ENCODE measurements at regions not wholly inside any gene's neighbourhood (a gene's known extent, or its start where the extent isn't known, plus 50 kb on each side); places are given as distances from the start of the nearest gene placed in this dataset.

DNA sequence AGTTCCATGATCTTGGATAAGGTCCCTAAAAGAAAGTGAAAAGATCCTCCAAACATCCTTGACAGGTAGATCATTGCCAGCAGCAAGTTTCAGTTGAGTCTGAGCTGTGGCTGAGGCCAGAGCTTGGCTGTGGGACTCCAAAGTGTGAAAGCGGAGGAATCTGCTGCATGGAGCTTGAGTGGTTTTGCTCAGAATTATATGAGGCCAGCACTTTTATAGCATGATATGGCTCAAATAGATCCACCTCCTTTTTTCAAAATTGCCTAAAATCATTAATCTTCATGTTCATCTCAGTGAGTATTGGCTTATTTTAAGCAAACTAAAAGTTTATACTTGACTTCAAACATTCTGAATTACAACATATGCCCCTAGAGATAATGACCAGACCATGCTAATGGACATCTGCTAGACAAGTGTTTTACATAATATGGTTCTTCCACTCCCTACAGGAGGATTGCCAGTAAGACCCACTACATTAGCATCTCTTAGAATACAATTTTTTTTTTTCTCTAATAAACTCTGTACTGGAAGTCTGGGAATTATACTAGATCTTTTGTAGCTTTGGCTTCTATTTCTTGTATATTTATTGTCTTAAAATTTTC lies 368.1 kb downstream of the ZPLD1 start:
- H3K4me3 ChIP-seq (ENCODE audit: low read depth, low read length): no peak overlapping the region
- DNase-seq (ENCODE audit: low read depth): no peak
- TF ChIP-seq, protein P1, sequence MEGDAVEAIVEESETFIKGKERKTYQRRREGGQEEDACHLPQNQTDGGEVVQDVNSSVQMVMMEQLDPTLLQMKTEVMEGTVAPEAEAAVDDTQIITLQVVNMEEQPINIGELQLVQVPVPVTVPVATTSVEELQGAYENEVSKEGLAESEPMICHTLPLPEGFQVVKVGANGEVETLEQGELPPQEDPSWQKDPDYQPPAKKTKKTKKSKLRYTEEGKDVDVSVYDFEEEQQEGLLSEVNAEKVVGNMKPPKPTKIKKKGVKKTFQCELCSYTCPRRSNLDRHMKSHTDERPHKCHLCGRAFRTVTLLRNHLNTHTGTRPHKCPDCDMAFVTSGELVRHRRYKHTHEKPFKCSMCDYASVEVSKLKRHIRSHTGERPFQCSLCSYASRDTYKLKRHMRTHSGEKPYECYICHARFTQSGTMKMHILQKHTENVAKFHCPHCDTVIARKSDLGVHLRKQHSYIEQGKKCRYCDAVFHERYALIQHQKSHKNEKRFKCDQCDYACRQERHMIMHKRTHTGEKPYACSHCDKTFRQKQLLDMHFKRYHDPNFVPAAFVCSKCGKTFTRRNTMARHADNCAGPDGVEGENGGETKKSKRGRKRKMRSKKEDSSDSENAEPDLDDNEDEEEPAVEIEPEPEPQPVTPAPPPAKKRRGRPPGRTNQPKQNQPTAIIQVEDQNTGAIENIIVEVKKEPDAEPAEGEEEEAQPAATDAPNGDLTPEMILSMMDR (conservative IDR thresholded peaks at IDR 0.05; ENCODE audit: low read depth, low read length): no peak

DNA sequence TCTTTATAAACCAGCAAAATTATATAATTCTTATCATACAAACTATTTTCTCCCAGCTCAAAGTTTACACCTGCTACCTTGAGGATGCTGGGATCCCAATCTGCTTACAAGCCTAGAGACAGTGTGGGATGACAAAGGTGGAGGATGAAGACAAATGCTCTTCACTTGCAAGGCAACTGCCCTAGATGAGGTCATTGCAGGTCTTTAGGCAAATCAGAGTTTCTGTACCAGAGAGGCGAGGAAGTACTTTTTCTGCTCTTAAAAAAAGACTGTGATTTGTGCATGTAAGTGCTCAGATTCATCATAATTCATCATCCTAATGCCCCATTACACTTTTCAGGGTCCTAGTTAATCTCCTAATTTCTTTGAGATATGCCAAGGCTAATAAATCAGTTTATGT lies 376.1 kb downstream of the ZPLD1 start:
- TF ChIP-seq, protein P1 (conservative IDR thresholded peaks at IDR 0.05; ENCODE audit: low read depth, low read length): no peak
- H3K4me3 ChIP-seq (ENCODE audit: low read depth, low read length): no peak overlapping the region
- no peak for DNase-seq (ENCODE audit: low read depth)

DNA sequence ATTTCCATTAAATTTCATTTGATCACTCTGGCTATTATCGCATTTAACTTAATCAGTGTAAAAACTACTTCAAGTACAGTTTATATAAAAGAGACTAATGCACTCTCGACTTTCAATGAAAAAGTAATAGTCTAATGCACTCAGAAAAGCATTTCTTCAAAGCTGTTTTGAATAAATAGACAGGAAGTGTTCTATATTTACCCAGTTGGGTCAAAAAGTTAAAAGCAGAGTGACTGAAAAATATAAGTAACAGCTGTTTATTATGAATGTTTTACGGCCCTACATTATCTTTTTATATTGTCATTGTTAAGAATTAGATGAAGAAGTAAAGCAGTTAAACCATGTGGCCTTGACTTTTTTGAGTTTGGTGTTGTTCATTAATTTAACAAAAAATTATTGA lies 391.8 kb downstream of the ZPLD1 start:
- DNase-seq (ENCODE audit: low read depth): no peak
- H3K4me3 ChIP-seq (ENCODE audit: low read depth, low read length): no peak overlapping the region
- TF ChIP-seq, protein P1 (conservative IDR thresholded peaks at IDR 0.05; ENCODE audit: low read depth, low read length): no peak

DNA sequence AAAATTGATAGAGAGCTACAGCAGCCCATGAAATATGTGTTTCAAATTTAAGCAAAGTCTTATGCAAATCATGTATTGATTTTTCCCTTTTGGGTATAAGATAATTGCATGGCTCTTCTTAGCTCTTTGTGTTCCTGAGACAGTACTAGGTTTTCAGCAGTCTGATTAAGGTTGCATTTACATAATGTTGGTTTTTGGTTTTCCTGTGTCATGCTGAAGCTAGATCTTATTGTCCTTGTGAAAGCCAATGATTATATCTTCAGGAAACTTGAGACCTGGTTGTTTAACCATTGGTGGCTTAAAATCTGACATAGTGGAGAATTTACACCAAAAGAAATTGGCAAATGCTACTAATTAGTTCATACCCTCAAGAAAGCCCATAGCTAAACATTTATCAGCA lies 392.6 kb downstream of the ZPLD1 start:
- DNase-seq (ENCODE audit: low read depth): no peak
- TF ChIP-seq, protein P1 (conservative IDR thresholded peaks at IDR 0.05; ENCODE audit: low read depth, low read length): no peak
- no peak overlapping the region for H3K4me3 ChIP-seq (ENCODE audit: low read depth, low read length)

DNA sequence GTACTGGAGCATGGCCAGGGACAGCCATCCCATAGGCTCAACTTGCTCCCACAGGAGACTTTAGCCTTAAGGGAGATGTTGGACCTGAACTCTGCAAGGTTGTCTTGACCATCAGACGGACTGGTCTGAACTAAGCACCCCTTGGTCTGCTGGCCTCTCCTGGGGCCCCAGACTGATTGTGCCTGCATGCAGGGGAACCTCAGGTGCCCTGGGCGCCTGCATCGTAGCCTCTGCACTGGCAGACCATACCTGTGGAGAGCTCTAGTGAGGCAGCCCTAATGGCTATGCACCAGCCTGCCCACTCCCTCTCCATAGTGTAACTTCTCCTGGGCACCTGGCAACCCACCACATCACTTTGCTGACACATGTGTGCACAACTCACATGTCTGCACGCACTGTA lies 395.6 kb downstream of the ZPLD1 start:
- TF ChIP-seq, protein P1 (conservative IDR thresholded peaks at IDR 0.05; ENCODE audit: low read depth, low read length): no peak
- no peak for DNase-seq (ENCODE audit: low read depth)
- H3K4me3 ChIP-seq (ENCODE audit: low read depth, low read length): no peak overlapping the region

DNA sequence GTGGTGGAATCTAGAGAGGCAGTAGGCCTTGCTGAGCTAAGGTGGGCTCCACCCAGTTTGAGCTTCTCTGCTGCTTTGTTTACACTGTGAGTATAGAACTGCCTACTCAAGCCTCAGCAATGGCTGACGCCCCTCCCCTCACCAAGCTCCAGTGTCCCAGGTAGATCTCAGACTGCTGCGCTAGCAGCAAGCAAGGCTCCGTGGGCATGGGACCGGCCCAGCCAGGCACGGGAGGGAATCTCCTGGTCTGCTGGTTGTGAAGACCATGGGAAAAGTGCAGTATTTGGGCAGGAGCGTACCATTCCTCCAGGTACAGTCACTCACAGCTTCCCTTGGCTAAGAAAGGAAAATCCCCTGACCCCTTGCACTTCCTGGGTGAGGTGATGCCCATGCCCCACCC lies 407.1 kb downstream of the ZPLD1 start:
- no peak for DNase-seq (ENCODE audit: low read depth)
- no peak overlapping the region for H3K4me3 ChIP-seq (ENCODE audit: low read depth, low read length)
- TF ChIP-seq, protein P1 (conservative IDR thresholded peaks at IDR 0.05; ENCODE audit: low read depth, low read length): no peak

DNA sequence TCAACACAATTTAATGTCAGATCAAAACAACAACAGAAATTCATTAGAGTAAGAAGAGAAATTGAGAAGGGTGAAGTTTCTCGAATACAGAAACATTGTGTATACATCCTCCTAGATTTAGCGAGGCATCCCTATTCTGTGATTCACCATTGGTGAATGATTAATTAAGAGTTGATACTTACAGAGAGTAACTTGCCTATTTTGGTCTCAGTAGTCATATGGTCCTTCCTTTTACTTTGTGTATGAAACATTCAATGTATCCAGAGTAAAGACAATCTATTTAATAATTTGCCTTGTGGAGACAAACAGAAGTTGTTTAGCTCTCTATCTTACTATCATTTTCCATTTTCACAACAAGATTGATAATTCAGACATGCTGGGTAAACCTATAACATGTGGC lies 432.0 kb downstream of the ZPLD1 start:
- TF ChIP-seq, protein P1 (conservative IDR thresholded peaks at IDR 0.05; ENCODE audit: low read depth, low read length): no peak
- H3K4me3 ChIP-seq (ENCODE audit: low read depth, low read length): no peak overlapping the region
- no peak for DNase-seq (ENCODE audit: low read depth)
